A549 (cell line): ENCODE measurements at regions not wholly inside any gene's neighbourhood (a gene's known extent, or its start where the extent isn't known, plus 50 kb on each side); places are given as distances from the start of the nearest gene placed in this dataset.

Experiments
- ATAC-seq, 2 experiments: fragments of 200-7000 bp in 1 of 2; fragments of >200 bp in 1 of 2; cut with Nextera tagmentation in 1 of 2; cut with Tn5 transposase in 1 of 2; 3 replicates each; pipeline versions ENCODE4 v1.8.0 to v1.9.1; 2018 to 2020; ENCODE audit warnings: mild to moderate bottlenecking in 1 of 2, moderate library complexity in 1 of 2
- CTCF ChIA-PET: fragments of 300-600 bp; sonication (Branson Sonifier 250); formaldehyde crosslinking; extraction: SDS; loops from one replicate; lab custom pipeline; 2021; ENCODE audit warnings: antibody characterized with exemption, inconsistent platforms; lab: Yijun Ruan, JAX
- POLR2A ChIA-PET: fragments of 350-600 bp; formaldehyde crosslinking; extraction: SDS; loops from one replicate; lab custom pipeline; 2021; ENCODE audit warnings: antibody characterized with exemption, inconsistent platforms; lab: Yijun Ruan, JAX
- DNase-seq, 2 experiments: peaks; one replicate each; pipeline versions ENCODE4 v3.0.0 to v3.0.0-alpha.2; 2011 to 2016; ENCODE audit warnings: low read depth in 1 of 2, low spot score in 1 of 2
- FAIRE-seq: peaks from 2 replicates; lab custom pipeline; 2011; peaks lifted over from hg19 to GRCh38; lab: Jason Lieb, UNC
- H3K27ac ChIP-seq, 2 experiments: fragments of >200 bp; sonication (Bioruptor Twin); formaldehyde crosslinking; 3 replicates each; pipeline ENCODE4 v1.5.1; 2016 to 2017
- H3K4me1 ChIP-seq: fragments of >200 bp; sonication (Bioruptor Twin); formaldehyde crosslinking; 3 replicates; pipeline ENCODE4 v1.6.1; 2016
- H3K4me2 ChIP-seq: fragments of >200 bp; sonication (Bioruptor Twin); formaldehyde crosslinking; 3 replicates; pipeline ENCODE4 v1.6.1; 2016
- H3K4me3 ChIP-seq: fragments of >200 bp; sonication (Bioruptor Twin); formaldehyde crosslinking; 3 replicates; pipeline ENCODE4 v1.5.1; 2016
- H3K9me3 ChIP-seq: fragments of >200 bp; sonication (Bioruptor Twin); formaldehyde crosslinking; 3 replicates; pipeline ENCODE4 v1.6.1; 2016
- ATOH8 ChIP-seq: fragments of 250-450 bp; sonication (Bioruptor Pico); IDR thresholded peaks from 2 replicates; pipeline ENCODE4 v1.5.0; 2020; ENCODE audit warnings: low read depth, mild to moderate bottlenecking, moderate library complexity
- CBX2 ChIP-seq: fragments of 200-600 bp; sonication (generic); IDR thresholded peaks from 2 replicates; pipeline ENCODE4 v1.6.1; 2016; ENCODE audit warnings: low read depth, mild to moderate bottlenecking, borderline replicate concordance
- CHD2 ChIP-seq: fragments of 150-350 bp; IDR thresholded peaks from 2 replicates; pipeline ENCODE4 v1.6.1; 2014; ENCODE audit warnings: low read length; ENCODE audit not compliant: partially characterized antibody
- E2F6 ChIP-seq: IDR thresholded peaks from 2 replicates; pipeline ENCODE4 v1.6.1; 2012; ENCODE audit warnings: low read depth, borderline replicate concordance
- EP300 ChIP-seq, 2 experiments: fragments of >200 bp; sonication (Bioruptor Twin); formaldehyde crosslinking; IDR thresholded peaks; 2 replicates in 1 of 2; 3 replicates in 1 of 2; pipeline ENCODE4 v1.6.1; 2016 to 2017
- FOSB ChIP-seq: fragments of 250-450 bp; sonication (Bioruptor Pico); IDR thresholded peaks from 2 replicates; pipeline ENCODE4 v1.5.0; 2020; ENCODE audit warnings: mild to moderate bottlenecking, moderate library complexity
- JUN ChIP-seq, 2 experiments: fragments of >200 bp; sonication (Bioruptor Twin); formaldehyde crosslinking; IDR thresholded peaks; 2 replicates in 1 of 2; 3 replicates in 1 of 2; pipeline ENCODE4 v1.6.1; 2016 to 2017
- KDM1A ChIP-seq: fragments of 200-600 bp; sonication (generic); IDR thresholded peaks from 2 replicates; pipeline ENCODE4 v1.6.1; 2016; ENCODE audit warnings: low read depth, mild to moderate bottlenecking
- KDM5A ChIP-seq: fragments of 200-600 bp; sonication (generic); IDR thresholded peaks from 2 replicates; pipeline ENCODE4 v1.6.1; 2016; ENCODE audit warnings: antibody characterized with exemption, mild to moderate bottlenecking
- MAX ChIP-seq: IDR thresholded peaks from 2 replicates; pipeline ENCODE4 v1.6.1; 2012
- PHF8 ChIP-seq: fragments of 200-600 bp; sonication (generic); IDR thresholded peaks from 2 replicates; pipeline ENCODE4 v1.6.1; 2016; ENCODE audit warnings: low read depth, mild to moderate bottlenecking, antibody characterized with exemption, moderate library complexity, borderline replicate concordance
- POLR2A ChIP-seq: IDR thresholded peaks from 2 replicates; pipeline ENCODE4 v1.6.1; 2012; ENCODE audit warnings: mild to moderate bottlenecking, low read length
- RFX5 ChIP-seq: fragments of 450-650 bp; IDR thresholded peaks from 2 replicates; pipeline ENCODE4 v1.7.1; 2014; ENCODE audit warnings: antibody characterized with exemption, mild to moderate bottlenecking, moderate library complexity
- TFCP2L1 ChIP-seq: fragments of 250-450 bp; sonication (Bioruptor Pico); IDR thresholded peaks from 2 replicates; pipeline ENCODE4 v1.5.0; 2021; ENCODE audit warnings: mild to moderate bottlenecking
- ZFP36 ChIP-seq: fragments of 450-650 bp; IDR thresholded peaks from 2 replicates; pipeline ENCODE4 v1.6.1; 2014; ENCODE audit warnings: borderline replicate concordance; ENCODE audit not compliant: partially characterized antibody
- TF ChIP-seq, protein P1 (sequence below): IDR thresholded peaks from 2 replicates; pipeline ENCODE4 v1.6.1; 2012
- TF ChIP-seq, protein P2 (sequence below): fragments of 150-350 bp; IDR thresholded peaks from 2 replicates; pipeline ENCODE4 v1.6.1; 2014; ENCODE audit warnings: low read depth, mild to moderate bottlenecking, low read length
- TF ChIP-seq, protein P3 (sequence below): fragments of >200 bp; sonication (Bioruptor Twin); formaldehyde crosslinking; IDR thresholded peaks from 3 replicates; pipeline ENCODE4 v1.6.1; 2016
- TF ChIP-seq, protein P4 (sequence below): fragments of 250-450 bp; sonication (Bioruptor Pico); IDR thresholded peaks from 2 replicates; pipeline ENCODE4 v1.5.0; 2021; ENCODE audit warnings: mild to moderate bottlenecking, moderate library complexity, borderline replicate concordance

DNA sequence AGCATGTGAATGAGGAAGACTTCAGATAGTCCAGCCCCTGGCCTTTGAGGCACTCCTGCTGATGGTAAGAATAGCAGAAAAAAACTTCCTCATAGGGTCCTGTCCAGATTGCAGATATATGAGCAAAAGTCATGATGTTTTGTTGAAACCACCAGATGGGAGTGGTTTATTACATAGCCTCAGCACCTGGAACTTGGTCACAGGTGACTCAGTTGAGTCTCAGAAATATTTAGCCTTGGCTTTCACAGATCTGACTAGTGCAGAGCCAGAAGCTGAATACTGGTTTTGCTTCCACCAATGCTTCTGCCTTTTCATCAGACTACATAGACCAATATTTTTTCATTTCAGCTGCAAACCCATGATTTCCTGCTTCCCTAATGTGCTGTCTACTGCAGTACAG lies 994.9 kb upstream of the SLIT2 start:
- FAIRE-seq (no peak), ATAC-seq (no peak)

DNA sequence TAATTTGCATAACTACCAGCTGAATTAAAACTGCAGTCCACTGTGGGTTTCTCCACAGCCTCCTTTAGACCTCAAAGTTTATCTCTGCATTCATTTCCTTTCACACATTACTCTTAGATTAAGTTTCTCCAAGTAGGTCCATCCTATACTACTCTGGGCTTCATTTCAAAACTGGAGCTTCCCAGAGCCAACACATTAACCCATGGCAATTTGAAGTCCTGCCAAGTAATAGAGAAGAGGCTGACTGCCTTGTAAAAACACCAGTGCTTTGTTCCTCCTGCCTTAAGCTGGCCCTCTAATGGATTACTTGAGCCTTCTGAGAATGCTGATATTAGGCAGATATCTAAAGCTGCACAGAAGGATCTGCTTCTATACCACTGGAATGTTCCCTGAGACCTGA lies 997.2 kb upstream of the SLIT2 start:
- ChIA-PET CTCF (interaction anchor here (0.6 kb wide), 1 partner anchor 39 kb away, joined by 3 read pairs; no protein-coding TSS in a partner anchor), POLR2A (no interaction called here)
- Histone ChIP-seq H3K27ac (no peak overlapping the region), H3K9me3 (no peaks in the 10 kb centered on the region), H3K4me3 (no peak overlapping the region), H3K4me2 (no peak overlapping the region), H3K4me1 (no peaks in the 10 kb centered on the region)
- FAIRE-seq (no peak), DNase-seq (no peak), ATAC-seq (no peak)
- TF ChIP-seq PHF8 = no peak
- TF ChIP-seq KDM1A = no peak
- TF ChIP-seq ZFP36 = no peak
- TF ChIP-seq JUN (IDR thresholded peaks at IDR 0.05) = no peak
- TF ChIP-seq, protein P1, sequence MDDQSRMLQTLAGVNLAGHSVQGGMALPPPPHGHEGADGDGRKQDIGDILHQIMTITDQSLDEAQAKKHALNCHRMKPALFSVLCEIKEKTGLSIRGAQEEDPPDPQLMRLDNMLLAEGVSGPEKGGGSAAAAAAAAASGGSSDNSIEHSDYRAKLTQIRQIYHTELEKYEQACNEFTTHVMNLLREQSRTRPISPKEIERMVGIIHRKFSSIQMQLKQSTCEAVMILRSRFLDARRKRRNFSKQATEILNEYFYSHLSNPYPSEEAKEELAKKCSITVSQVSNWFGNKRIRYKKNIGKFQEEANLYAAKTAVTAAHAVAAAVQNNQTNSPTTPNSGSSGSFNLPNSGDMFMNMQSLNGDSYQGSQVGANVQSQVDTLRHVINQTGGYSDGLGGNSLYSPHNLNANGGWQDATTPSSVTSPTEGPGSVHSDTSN = no peak
- no peak for TF ChIP-seq MAX
- TF ChIP-seq EP300 (IDR thresholded peaks at IDR 0.05) = no peak
- no peak for TF ChIP-seq POLR2A
- TF ChIP-seq, protein P2, sequence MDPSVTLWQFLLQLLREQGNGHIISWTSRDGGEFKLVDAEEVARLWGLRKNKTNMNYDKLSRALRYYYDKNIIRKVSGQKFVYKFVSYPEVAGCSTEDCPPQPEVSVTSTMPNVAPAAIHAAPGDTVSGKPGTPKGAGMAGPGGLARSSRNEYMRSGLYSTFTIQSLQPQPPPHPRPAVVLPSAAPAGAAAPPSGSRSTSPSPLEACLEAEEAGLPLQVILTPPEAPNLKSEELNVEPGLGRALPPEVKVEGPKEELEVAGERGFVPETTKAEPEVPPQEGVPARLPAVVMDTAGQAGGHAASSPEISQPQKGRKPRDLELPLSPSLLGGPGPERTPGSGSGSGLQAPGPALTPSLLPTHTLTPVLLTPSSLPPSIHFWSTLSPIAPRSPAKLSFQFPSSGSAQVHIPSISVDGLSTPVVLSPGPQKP = no peak
- no peak for TF ChIP-seq TFCP2L1 (CRISPR knock-in tag)
- no peak for TF ChIP-seq KDM5A
- TF ChIP-seq, protein P3, sequence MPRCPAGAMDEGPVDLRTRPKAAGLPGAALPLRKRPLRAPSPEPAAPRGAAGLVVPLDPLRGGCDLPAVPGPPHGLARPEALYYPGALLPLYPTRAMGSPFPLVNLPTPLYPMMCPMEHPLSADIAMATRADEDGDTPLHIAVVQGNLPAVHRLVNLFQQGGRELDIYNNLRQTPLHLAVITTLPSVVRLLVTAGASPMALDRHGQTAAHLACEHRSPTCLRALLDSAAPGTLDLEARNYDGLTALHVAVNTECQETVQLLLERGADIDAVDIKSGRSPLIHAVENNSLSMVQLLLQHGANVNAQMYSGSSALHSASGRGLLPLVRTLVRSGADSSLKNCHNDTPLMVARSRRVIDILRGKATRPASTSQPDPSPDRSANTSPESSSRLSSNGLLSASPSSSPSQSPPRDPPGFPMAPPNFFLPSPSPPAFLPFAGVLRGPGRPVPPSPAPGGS = no peak
- no peak for TF ChIP-seq CHD2
- TF ChIP-seq E2F6 = no peak
- TF ChIP-seq FOSB (CRISPR knock-in tag) = no peak
- no peak for TF ChIP-seq RFX5

More for the DNA sequence above, 994.9 kb upstream of the SLIT2 start:
- POLR2A ChIA-PET = no interaction called here
- TF ChIP-seq, protein P2 = no peak
- no peak for TF ChIP-seq JUN (IDR thresholded peaks at IDR 0.05)
- TF ChIP-seq, protein P4, sequence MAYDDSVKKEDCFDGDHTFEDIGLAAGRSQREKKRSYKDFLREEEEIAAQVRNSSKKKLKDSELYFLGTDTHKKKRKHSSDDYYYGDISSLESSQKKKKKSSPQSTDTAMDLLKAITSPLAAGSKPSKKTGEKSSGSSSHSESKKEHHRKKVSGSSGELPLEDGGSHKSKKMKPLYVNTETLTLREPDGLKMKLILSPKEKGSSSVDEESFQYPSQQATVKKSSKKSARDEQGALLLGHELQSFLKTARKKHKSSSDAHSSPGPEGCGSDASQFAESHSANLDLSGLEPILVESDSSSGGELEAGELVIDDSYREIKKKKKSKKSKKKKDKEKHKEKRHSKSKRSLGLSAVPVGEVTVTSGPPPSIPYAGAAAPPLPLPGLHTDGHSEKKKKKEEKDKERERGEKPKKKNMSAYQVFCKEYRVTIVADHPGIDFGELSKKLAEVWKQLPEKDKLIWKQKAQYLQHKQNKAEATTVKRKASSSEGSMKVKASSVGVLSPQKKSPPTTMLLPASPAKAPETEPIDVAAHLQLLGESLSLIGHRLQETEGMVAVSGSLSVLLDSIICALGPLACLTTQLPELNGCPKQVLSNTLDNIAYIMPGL (CRISPR knock-in tag) = no peak
- TF ChIP-seq CBX2 = no peak
- no peak for TF ChIP-seq POLR2A
- no peak for TF ChIP-seq ATOH8 (CRISPR knock-in tag)
- TF ChIP-seq FOSB (CRISPR knock-in tag) = no peak
- no peak for TF ChIP-seq CHD2
- Histone ChIP-seq H3K9me3 (no peaks in the 10 kb centered on the region), H3K27ac (no peak overlapping the region), H3K4me2 (no peak overlapping the region), H3K4me3 (no peak overlapping the region), H3K4me1 (no peaks in the 10 kb centered on the region)
- no peak for DNase-seq
- CTCF ChIA-PET = no interaction called here
